K562 (cell line): ENCODE measurements at regions not wholly inside any gene's neighbourhood (a gene's known extent, or its start where the extent isn't known, plus 50 kb on each side); places are given as distances from the start of the nearest gene placed in this dataset.

Source experiments
- ADNP ChIP-seq: fragments of 200-800 bp; sonication (Bioruptor generic); IDR thresholded peaks from 2 replicates; pipeline ENCODE4 v1.6.1; 2016; ENCODE audit warnings: missing genetic modification characterization, missing compliant biosample characterization
- ARHGAP35 ChIP-seq: fragments of 450-650 bp; IDR thresholded peaks from 2 replicates; pipeline ENCODE4 v1.6.1; 2018; ENCODE audit not compliant: partially characterized antibody
- ATF6 ChIP-seq: sonication (generic); formaldehyde crosslinking; IDR thresholded peaks from 2 replicates; pipeline ENCODE4 v1.4.0; 2020; ENCODE audit warnings: mild to moderate bottlenecking, missing genetic modification reagents
- CCAR2 ChIP-seq: fragments of 200-400 bp; formaldehyde crosslinking; IDR thresholded peaks from 2 replicates; pipeline ENCODE4 v1.6.1; 2017; ENCODE audit warnings: mild to moderate bottlenecking, low read depth, low read length
- CREB5 ChIP-seq: fragments of 250-450 bp; sonication (Bioruptor Pico); IDR thresholded peaks from 2 replicates; pipeline ENCODE4 v1.5.0; 2020; ENCODE audit warnings: mild to moderate bottlenecking
- DDX20 ChIP-seq: fragments of 450-650 bp; IDR thresholded peaks from 2 replicates; pipeline ENCODE4 v1.6.1; 2016; ENCODE audit warnings: missing genetic modification characterization, low read depth, mild to moderate bottlenecking, missing compliant biosample characterization, moderate library complexity
- EP300 ChIP-seq: IDR thresholded peaks from 2 replicates; pipeline ENCODE4 v1.6.1; 2012; ENCODE audit warnings: low read length, improper control_type of control experiment
- ETV1 ChIP-seq: fragments of 450-650 bp; conservative IDR thresholded peaks from 2 replicates; pipeline ENCODE4 v1.6.1; 2016; ENCODE audit warnings: missing genetic modification characterization, control low read depth, low read depth, missing compliant biosample characterization
- FOXM1 ChIP-seq, 2 experiments: fragments of 450-650 bp in 1 of 2; sonication (generic) in 1 of 2; formaldehyde crosslinking in 1 of 2; IDR thresholded peaks; 2 replicates each; pipeline versions ENCODE4 v1.6.1 to v1.9.0; 2017 to 2022; ENCODE audit warnings: low read depth in 2 of 2, mild to moderate bottlenecking in 2 of 2, missing genetic modification reagents in 1 of 2, moderate library complexity in 1 of 2
- GTF2E2 ChIP-seq: fragments of 200-800 bp; sonication (Bioruptor generic); IDR thresholded peaks from 2 replicates; pipeline ENCODE4 v1.6.1; 2016; ENCODE audit warnings: missing genetic modification characterization, missing compliant biosample characterization
- ILK ChIP-seq: fragments of 450-650 bp; IDR thresholded peaks from 2 replicates; pipeline ENCODE4 v1.6.1; 2016; ENCODE audit warnings: missing genetic modification characterization, low read depth, mild to moderate bottlenecking, missing compliant biosample characterization, moderate library complexity, borderline replicate concordance
- IRF9 ChIP-seq: fragments of 450-650 bp; IDR thresholded peaks from 2 replicates; pipeline ENCODE4 v1.6.1; 2016; ENCODE audit warnings: missing biosample characterization, missing genetic modification characterization
- KLF1 ChIP-seq: fragments of 450-650 bp; IDR thresholded peaks from 2 replicates; pipeline ENCODE4 v1.6.1; 2016; ENCODE audit warnings: missing genetic modification characterization, missing compliant biosample characterization
- PRMT5 ChIP-seq: sonication (generic); formaldehyde crosslinking; IDR thresholded peaks from 2 replicates; pipeline ENCODE4 v1.5.0; 2020; ENCODE audit warnings: missing genetic modification reagents
- SMAD3 ChIP-seq: fragments of 450-650 bp; formaldehyde crosslinking; conservative IDR thresholded peaks from 2 replicates; pipeline ENCODE4 v1.4.0; 2020; ENCODE audit warnings: mild to moderate bottlenecking
- SRSF7 ChIP-seq: fragments of 200-400 bp; formaldehyde crosslinking; optimal IDR thresholded peaks from 2 replicates; pipeline ENCODE3; 2017; ENCODE audit warnings: mild to moderate bottlenecking, low read depth, low read length
- TBL1XR1 ChIP-seq, 2 experiments: IDR thresholded peaks; 2 replicates each; pipeline ENCODE4 v1.6.1; 2012; ENCODE audit warnings: improper control_type of control experiment in 2 of 2, low read length in 2 of 2, mild to moderate bottlenecking in 1 of 2
- TFAP4 ChIP-seq: sonication (generic); formaldehyde crosslinking; IDR thresholded peaks from 2 replicates; pipeline ENCODE4 v1.8.0; 2022; ENCODE audit warnings: missing genetic modification reagents, mild to moderate bottlenecking, moderate library complexity, borderline replicate concordance
- WHSC1 ChIP-seq: IDR thresholded peaks from one replicate; pipeline ENCODE4 v1.6.1; 2012; ENCODE audit warnings: low read length, control low read depth, inconsistent platforms
- ZFP91 ChIP-seq: sonication (generic); formaldehyde crosslinking; IDR thresholded peaks from 2 replicates; pipeline ENCODE4 v1.8.0; 2022; ENCODE audit warnings: mild to moderate bottlenecking, missing genetic modification reagents
- ZNF583 ChIP-seq: fragments of 250-450 bp; sonication (Bioruptor Pico); IDR thresholded peaks from 2 replicates; pipeline ENCODE4 v1.4.0; 2020

- TF ChIP-seq IRF9 = peak; percentile 97
- no peak for TF ChIP-seq TBL1XR1 (IDR thresholded peaks at IDR 0.05; ENCODE audit: low read length in 2 of 2)
- TF ChIP-seq ZFP91 = no peak
- no peak for TF ChIP-seq TFAP4 (CRISPR knock-in tag)
- TF ChIP-seq ILK (tag) = peak; percentile 91
- TF ChIP-seq ETV1 (tag) = peak; percentile 81
- TF ChIP-seq KLF1 (tag) = peak; percentile 66; the same call in 1 of the 2 replicates
- TF ChIP-seq SRSF7 = no peak
- TF ChIP-seq SMAD3 = peak; percentile 98
- peak; percentile 96 for TF ChIP-seq ZNF583
- TF ChIP-seq PRMT5 (CRISPR knock-in tag) = no peak
- TF ChIP-seq EP300 = no peak
- no peak for TF ChIP-seq ADNP
- TF ChIP-seq CREB5 = peak; percentile 90; the same call in 1 of the 2 replicates
- TF ChIP-seq FOXM1 (IDR thresholded peaks at IDR 0.05; ENCODE audit: low read depth) = no peak
- no peak for TF ChIP-seq FOXM1 (CRISPR knock-in tag; IDR thresholded peaks at IDR 0.05; ENCODE audit: low read depth)
- TF ChIP-seq WHSC1 = no peak
- no peak for TF ChIP-seq CCAR2
- TF ChIP-seq ARHGAP35 = no peak
- TF ChIP-seq ATF6 = no peak
- TF ChIP-seq DDX20 = peak; percentile 98
- peak; percentile 59; the same call in 1 of the 2 replicates for TF ChIP-seq GTF2E2 (tag)
These were observed 91.2 kb downstream of the ARRDC3 start (continued) for GRCh38 chr5:91291628-91292569.
